HCT116 (cell line): ENCODE measurements at regions not wholly inside any gene's neighbourhood (a gene's known extent, or its start where the extent isn't known, plus 50 kb on each side); places are given as distances from the start of the nearest gene placed in this dataset.

Experiments
- ATAC-seq: fragments of 200-7000 bp; cut with Tn5 transposase; 2 replicates; pipeline ENCODE4 v1.9.1; 2020; ENCODE audit warnings: mild to moderate bottlenecking, moderate library complexity
- BruUV-seq: library from RNA; stranded (reverse); fragments of 400-500 nt; replicated peaks from 2 replicates; lab custom pipeline; 2021; lab: Mats Ljungman, UMichigan
- CTCF ChIA-PET: fragments of 300-600 bp; sonication (Branson Sonifier 250); formaldehyde crosslinking; loops from one replicate; lab custom pipeline; 2021; ENCODE audit warnings: antibody characterized with exemption; lab: Charles Lee
- POLR2A ChIA-PET: fragments of 300-600, 350-600 bp; sonication (Branson Sonifier 250); formaldehyde crosslinking; loops from one replicate; lab custom pipeline; 2021; ENCODE audit warnings: antibody characterized with exemption; lab: Charles Lee
- RAD21 ChIA-PET, 2 experiments: fragments of 300-600 bp; sonication (Branson Sonifier 250); formaldehyde crosslinking; loops; one replicate each; lab custom pipeline; 2023; ENCODE audit warnings: low total read pairs in 2 of 2; ENCODE audit not compliant: uncharacterized antibody in 2 of 2, unreplicated experiment in 2 of 2, low non-redundant PET in 1 of 2; lab: Charles Lee
- DNase-seq: peaks from one replicate; pipeline ENCODE4 v3.0.0-alpha.2; 2010; ENCODE audit warnings: low read depth, low spot score
- H2AFZ ChIP-seq: fragments of 200-600 bp; shearing (Covaris generic), sonication (generic); 2 replicates; pipeline ENCODE4 v1.6.1; 2017; ENCODE audit warnings: low read depth, mixed run types, mixed read lengths, antibody characterized with exemption, low read length; ENCODE audit not compliant: poor library complexity, severe bottlenecking
- H3K27ac ChIP-seq: 2 replicates; pipeline ENCODE4 v1.5.1; 2012; ENCODE audit warnings: low read depth, low read length
- H3K27me3 ChIP-seq: fragments of 200-600 bp; sonication (generic); 2 replicates; pipeline ENCODE4 v1.6.1; 2016; ENCODE audit warnings: mixed run types, low read length, mixed read lengths; ENCODE audit not compliant: insufficient read depth
- H3K36me3 ChIP-seq, 2 experiments: fragments of 200-500 bp in 1 of 2; fragments of 200-600 bp in 1 of 2; sonication (Bioruptor generic) in 1 of 2; sonication (generic) in 1 of 2; 2 replicates each; pipeline versions ENCODE4 v1.5.1 to v1.6.1; 2014 to 2016; ENCODE audit warnings: low read length in 2 of 2, inconsistent platforms in 1 of 2, mixed read lengths in 1 of 2, mixed run types in 1 of 2; ENCODE audit not compliant: insufficient read depth in 2 of 2, control insufficient read depth in 1 of 2
- H3K4me1 ChIP-seq, 2 experiments: fragments of 200-600 bp in 1 of 2; sonication (generic) in 1 of 2; 2 replicates each; pipeline versions ENCODE4 v1.5.1 to v1.6.1; 2012 to 2017; ENCODE audit warnings: low read length in 2 of 2, inconsistent platforms in 1 of 2, mild to moderate bottlenecking in 1 of 2, mixed read lengths in 1 of 2, mixed run types in 1 of 2, moderate library complexity in 1 of 2; ENCODE audit not compliant: insufficient read depth in 2 of 2, control insufficient read depth in 1 of 2
- H3K4me2 ChIP-seq: fragments of 200-600 bp; sonication (generic); 2 replicates; pipeline ENCODE4 v1.6.1; 2017; ENCODE audit warnings: mixed run types, low read length, mixed read lengths
- H3K4me3 ChIP-seq, 2 experiments: fragments of 200-600 bp in 1 of 2; sonication (generic) in 1 of 2; replicated peaks in 1 of 2; 2 replicates each; pipeline ENCODE4 v1.5.1; 2011 to 2016; ENCODE audit warnings: low read length in 2 of 2, control low read depth in 1 of 2, low read depth in 1 of 2, mild to moderate bottlenecking in 1 of 2, mixed read lengths in 1 of 2, mixed run types in 1 of 2
- H3K79me2 ChIP-seq: fragments of 200-600 bp; sonication (generic); 2 replicates; pipeline ENCODE4 v1.6.1; 2017; ENCODE audit warnings: mild to moderate bottlenecking, mixed run types, low read length, moderate library complexity, mixed read lengths; ENCODE audit not compliant: insufficient read depth
- H3K9ac ChIP-seq: fragments of 200-600 bp; sonication (generic); 2 replicates; pipeline ENCODE4 v1.6.1; 2016; ENCODE audit warnings: low read length, mixed read lengths
- H3K9me2 ChIP-seq: fragments of 200-600 bp; sonication (generic), shearing (Covaris generic); 2 replicates; pipeline ENCODE4 v1.6.1; 2017; ENCODE audit warnings: mixed run types, mild to moderate bottlenecking, moderate library complexity; ENCODE audit not compliant: insufficient read depth
- H3K9me3 ChIP-seq, 2 experiments: fragments of 200-500 bp in 1 of 2; fragments of 200-600 bp in 1 of 2; sonication (Bioruptor generic) in 1 of 2; sonication (generic) in 1 of 2; 2 replicates each; pipeline ENCODE4 v1.6.1; 2014 to 2017; ENCODE audit warnings: low read length in 2 of 2, mixed read lengths in 2 of 2, inconsistent platforms in 1 of 2, low read depth in 1 of 2, mild to moderate bottlenecking in 1 of 2, mixed run types in 1 of 2, moderate library complexity in 1 of 2; ENCODE audit not compliant: control insufficient read depth in 1 of 2, insufficient read depth in 1 of 2
- H4K20me1 ChIP-seq: fragments of 200-600 bp; sonication (generic), shearing (Covaris generic); 2 replicates; pipeline ENCODE4 v1.6.1; 2017; ENCODE audit warnings: mixed run types, mild to moderate bottlenecking, moderate library complexity; ENCODE audit not compliant: insufficient read depth
- FOSL1 ChIP-seq: IDR thresholded peaks from 2 replicates; pipeline ENCODE4 v1.6.1; 2012; ENCODE audit warnings: low read depth
- POLR2AphosphoS5 ChIP-seq: IDR thresholded peaks from 2 replicates; pipeline ENCODE4 v1.6.1; 2011; ENCODE audit warnings: mild to moderate bottlenecking, low read depth, low read length, moderate library complexity
- intact Hi-C: fragments of 100-400 bp; cut with micrococcal nuclease; formaldehyde crosslinking; loops from 2 replicates; pipeline ENCODE4 v1.10.0; 2022
- TF ChIP-seq, protein P1 (sequence below), 3 experiments: fragments of 200-600 bp in 1 of 3; sonication (generic) in 1 of 3; IDR thresholded peaks in 2 of 3; conservative IDR thresholded peaks in 1 of 3; 2 replicates each; pipeline ENCODE4 v1.5.1; 2012 to 2017; ENCODE audit warnings: low read depth in 2 of 3, low read length in 2 of 3, antibody characterized with exemption in 1 of 3, borderline replicate concordance in 1 of 3, control low read depth in 1 of 3, mild to moderate bottlenecking in 1 of 3, mixed read lengths in 1 of 3, mixed run types in 1 of 3, moderate library complexity in 1 of 3; ENCODE audit not compliant: insufficient read depth in 1 of 3

DNA sequence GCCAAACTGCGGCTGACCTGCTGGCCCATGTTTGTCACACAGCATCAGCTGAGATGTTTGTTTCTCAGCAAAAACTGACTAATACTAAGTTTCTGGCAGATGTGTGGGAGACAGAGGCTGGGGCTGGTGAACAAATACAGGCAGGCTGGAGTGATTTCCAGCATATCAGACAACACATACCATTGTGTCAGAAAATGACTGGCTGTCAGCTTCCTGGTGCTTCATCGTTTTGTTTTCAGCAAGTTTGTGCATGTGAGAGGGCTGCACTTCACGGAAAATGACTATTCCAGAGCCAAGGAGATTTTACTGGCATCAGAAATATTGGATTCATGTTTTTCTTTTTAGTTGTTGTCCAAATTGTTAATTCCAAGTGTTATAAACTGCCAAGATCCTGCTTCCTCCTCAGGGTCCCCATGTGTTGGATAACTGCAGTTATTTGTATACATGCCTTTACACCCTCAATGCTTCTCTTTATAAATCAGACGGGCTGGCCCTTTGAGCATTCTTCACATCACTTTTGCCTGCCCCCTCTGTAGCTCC, 145.7 kb downstream of the GALC start:
- intact Hi-C loops, result no loop called here
- H4K20me1 ChIP-seq, result no peaks in the 10 kb centered on the region
- H3K9me2 ChIP-seq, result no peaks in the 10 kb centered on the region
- no peak overlapping the region for H3K4me3 ChIP-seq
- no TSS peak for BruUV-seq
- no peak for TF ChIP-seq POLR2AphosphoS5
- no peak for TF ChIP-seq FOSL1
- peaks cover 14 to 38% of the 10 kb centered on the region in 2 experiments; a peak in 2 of 4 replicates for H3K9me3 ChIP-seq
- ChIA-PET CTCF (no interaction called here), POLR2A (no interaction called here), RAD21 (no interaction called here)
- no peak overlapping the region for H3K4me2 ChIP-seq
- no peak overlapping the region for H2AFZ ChIP-seq
- H3K27ac ChIP-seq, result no peak overlapping the region
- no peak for ATAC-seq
- H3K36me3 ChIP-seq, result no peaks in the 10 kb centered on the region
- H3K9ac ChIP-seq, result no peak overlapping the region
- no peaks in the 10 kb centered on the region for H3K79me2 ChIP-seq
- no peaks in the 10 kb centered on the region for H3K27me3 ChIP-seq
- no peak for DNase-seq
- no peaks in the 10 kb centered on the region for H3K4me1 ChIP-seq

DNA sequence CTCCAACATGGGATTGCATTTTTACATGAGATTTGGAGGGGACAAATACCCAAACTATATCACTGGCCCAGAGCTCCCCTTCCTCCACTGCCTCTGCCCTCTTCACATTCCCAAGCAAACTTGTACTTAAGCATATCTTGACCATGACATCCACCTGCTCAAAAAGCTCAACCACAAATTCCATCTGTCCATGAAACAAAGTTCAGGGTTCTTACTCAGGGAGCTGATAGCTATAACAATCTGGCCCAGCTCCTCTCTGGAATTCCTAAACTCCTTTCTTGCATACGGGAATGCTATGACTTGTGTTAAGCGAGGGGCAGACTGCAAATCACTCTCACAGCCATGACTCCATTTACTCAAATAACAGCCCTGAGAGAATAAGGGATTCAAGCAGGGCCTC, 152.1 kb downstream of the GALC start:
- no peak overlapping the region for H3K4me2 ChIP-seq
- no peaks in the 10 kb centered on the region for H3K79me2 ChIP-seq
- H3K9me3 ChIP-seq, result peaks cover 12 to 32% of the 10 kb centered on the region in 2 experiments; a peak in 2 of 4 replicates
- ChIA-PET CTCF (no interaction called here), RAD21 (no interaction called here), POLR2A (no interaction called here)
- DNase-seq, result no peak
- H3K9me2 ChIP-seq, result no peaks in the 10 kb centered on the region
- H3K4me3 ChIP-seq, result no peak overlapping the region
- no peak overlapping the region for H3K9ac ChIP-seq
- TF ChIP-seq, protein P1, sequence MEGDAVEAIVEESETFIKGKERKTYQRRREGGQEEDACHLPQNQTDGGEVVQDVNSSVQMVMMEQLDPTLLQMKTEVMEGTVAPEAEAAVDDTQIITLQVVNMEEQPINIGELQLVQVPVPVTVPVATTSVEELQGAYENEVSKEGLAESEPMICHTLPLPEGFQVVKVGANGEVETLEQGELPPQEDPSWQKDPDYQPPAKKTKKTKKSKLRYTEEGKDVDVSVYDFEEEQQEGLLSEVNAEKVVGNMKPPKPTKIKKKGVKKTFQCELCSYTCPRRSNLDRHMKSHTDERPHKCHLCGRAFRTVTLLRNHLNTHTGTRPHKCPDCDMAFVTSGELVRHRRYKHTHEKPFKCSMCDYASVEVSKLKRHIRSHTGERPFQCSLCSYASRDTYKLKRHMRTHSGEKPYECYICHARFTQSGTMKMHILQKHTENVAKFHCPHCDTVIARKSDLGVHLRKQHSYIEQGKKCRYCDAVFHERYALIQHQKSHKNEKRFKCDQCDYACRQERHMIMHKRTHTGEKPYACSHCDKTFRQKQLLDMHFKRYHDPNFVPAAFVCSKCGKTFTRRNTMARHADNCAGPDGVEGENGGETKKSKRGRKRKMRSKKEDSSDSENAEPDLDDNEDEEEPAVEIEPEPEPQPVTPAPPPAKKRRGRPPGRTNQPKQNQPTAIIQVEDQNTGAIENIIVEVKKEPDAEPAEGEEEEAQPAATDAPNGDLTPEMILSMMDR (IDR thresholded peaks at IDR 0.05 in 2 of 3, conservative IDR thresholded peaks at IDR 0.05 in 1 of 3; ENCODE audit: borderline replicate concordance in 1 of 3, insufficient read depth in 1 of 3, low read depth in 2 of 3, low read length in 2 of 3), result no peak
- H4K20me1 ChIP-seq, result no peaks in the 10 kb centered on the region
- BruUV-seq, result no TSS peak
- H3K27me3 ChIP-seq, result no peaks in the 10 kb centered on the region
- no peak for ATAC-seq
- H3K4me1 ChIP-seq, result no peaks in the 10 kb centered on the region
- no peak overlapping the region for H2AFZ ChIP-seq
- intact Hi-C loops, result no loop called here
- no peak overlapping the region for H3K27ac ChIP-seq
- no peaks in the 10 kb centered on the region for H3K36me3 ChIP-seq
